Ishikawa (cell line): ENCODE measurements at regions not wholly inside any gene's neighbourhood (a gene's known extent, or its start where the extent isn't known, plus 50 kb on each side); places are given as distances from the start of the nearest gene placed in this dataset.

Source experiments
- CEBPB ChIP-seq: IDR thresholded peaks from 2 replicates; pipeline ENCODE4 v1.6.1; 2012
- CREB1 ChIP-seq: IDR thresholded peaks from 2 replicates; pipeline ENCODE4 v1.6.1; 2012; ENCODE audit warnings: low read depth
- EGR1 ChIP-seq: IDR thresholded peaks from 2 replicates; pipeline ENCODE4 v1.6.1; 2012
- EP300 ChIP-seq: IDR thresholded peaks from 2 replicates; pipeline ENCODE4 v1.6.1; 2012; ENCODE audit warnings: borderline replicate concordance
- FOXM1 ChIP-seq: IDR thresholded peaks from 2 replicates; pipeline ENCODE4 v1.6.1; 2012; ENCODE audit warnings: low read depth, borderline replicate concordance
- NFIC ChIP-seq: IDR thresholded peaks from 2 replicates; pipeline ENCODE4 v1.6.1; 2012
- RAD21 ChIP-seq: IDR thresholded peaks from 2 replicates; pipeline ENCODE4 v1.6.1; 2012; ENCODE audit warnings: low read depth
- TAF1 ChIP-seq: IDR thresholded peaks from 2 replicates; pipeline ENCODE4 v1.6.1; 2012; ENCODE audit warnings: low read depth, mild to moderate bottlenecking
- TCF12 ChIP-seq: IDR thresholded peaks from 2 replicates; pipeline ENCODE4 v1.6.1; 2012; ENCODE audit warnings: low read depth
- TEAD4 ChIP-seq: IDR thresholded peaks from 2 replicates; pipeline ENCODE4 v1.6.1; 2012
- YY1 ChIP-seq: IDR thresholded peaks from 2 replicates; pipeline ENCODE4 v1.6.1; 2012; ENCODE audit warnings: low read depth
- ZBTB7A ChIP-seq: IDR thresholded peaks from 2 replicates; pipeline ENCODE4 v1.6.1; 2012; ENCODE audit warnings: low read depth
- TF ChIP-seq, protein P1 (sequence below): IDR thresholded peaks from 2 replicates; pipeline ENCODE4 v1.6.1; 2012; ENCODE audit warnings: low read depth, mild to moderate bottlenecking
- TF ChIP-seq, protein P2 (sequence below): IDR thresholded peaks from 2 replicates; pipeline ENCODE4 v1.6.1; 2012

DNA sequence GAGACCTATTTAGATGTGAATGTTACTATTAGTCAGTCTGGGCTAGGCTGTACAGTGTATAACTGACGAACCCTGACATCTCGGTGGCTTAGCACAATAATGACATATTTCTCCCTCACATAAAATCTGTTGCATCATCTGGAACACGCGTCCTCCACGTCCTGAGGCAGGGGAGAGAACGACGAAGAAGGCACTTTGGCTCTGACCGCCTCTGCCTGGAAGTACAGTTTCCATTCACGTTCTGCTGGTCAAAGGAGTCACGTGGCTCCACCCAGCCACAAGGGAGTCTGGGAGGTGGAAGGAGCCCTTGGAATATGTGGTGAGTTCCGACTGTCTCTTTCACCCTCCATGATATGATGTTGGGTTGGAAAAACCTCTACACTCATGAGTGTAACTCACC is 55.1 kb upstream of the CD82 start:
- TF ChIP-seq EP300 (no peak), RAD21 (no peak), NFIC (no peak), FOXM1 (no peak), CEBPB (no peak), TAF1 (no peak), EGR1 (no peak), TEAD4 (no peak), TCF12 (no peak), CREB1 (no peak), YY1 (no peak), ZBTB7A (no peak)
- TF ChIP-seq, protein P1, sequence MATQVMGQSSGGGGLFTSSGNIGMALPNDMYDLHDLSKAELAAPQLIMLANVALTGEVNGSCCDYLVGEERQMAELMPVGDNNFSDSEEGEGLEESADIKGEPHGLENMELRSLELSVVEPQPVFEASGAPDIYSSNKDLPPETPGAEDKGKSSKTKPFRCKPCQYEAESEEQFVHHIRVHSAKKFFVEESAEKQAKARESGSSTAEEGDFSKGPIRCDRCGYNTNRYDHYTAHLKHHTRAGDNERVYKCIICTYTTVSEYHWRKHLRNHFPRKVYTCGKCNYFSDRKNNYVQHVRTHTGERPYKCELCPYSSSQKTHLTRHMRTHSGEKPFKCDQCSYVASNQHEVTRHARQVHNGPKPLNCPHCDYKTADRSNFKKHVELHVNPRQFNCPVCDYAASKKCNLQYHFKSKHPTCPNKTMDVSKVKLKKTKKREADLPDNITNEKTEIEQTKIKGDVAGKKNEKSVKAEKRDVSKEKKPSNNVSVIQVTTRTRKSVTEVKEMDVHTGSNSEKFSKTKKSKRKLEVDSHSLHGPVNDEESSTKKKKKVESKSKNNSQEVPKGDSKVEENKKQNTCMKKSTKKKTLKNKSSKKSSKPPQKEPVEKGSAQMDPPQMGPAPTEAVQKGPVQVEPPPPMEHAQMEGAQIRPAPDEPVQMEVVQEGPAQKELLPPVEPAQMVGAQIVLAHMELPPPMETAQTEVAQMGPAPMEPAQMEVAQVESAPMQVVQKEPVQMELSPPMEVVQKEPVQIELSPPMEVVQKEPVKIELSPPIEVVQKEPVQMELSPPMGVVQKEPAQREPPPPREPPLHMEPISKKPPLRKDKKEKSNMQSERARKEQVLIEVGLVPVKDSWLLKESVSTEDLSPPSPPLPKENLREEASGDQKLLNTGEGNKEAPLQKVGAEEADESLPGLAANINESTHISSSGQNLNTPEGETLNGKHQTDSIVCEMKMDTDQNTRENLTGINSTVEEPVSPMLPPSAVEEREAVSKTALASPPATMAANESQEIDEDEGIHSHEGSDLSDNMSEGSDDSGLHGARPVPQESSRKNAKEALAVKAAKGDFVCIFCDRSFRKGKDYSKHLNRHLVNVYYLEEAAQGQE, result no peak
- TF ChIP-seq, protein P2, sequence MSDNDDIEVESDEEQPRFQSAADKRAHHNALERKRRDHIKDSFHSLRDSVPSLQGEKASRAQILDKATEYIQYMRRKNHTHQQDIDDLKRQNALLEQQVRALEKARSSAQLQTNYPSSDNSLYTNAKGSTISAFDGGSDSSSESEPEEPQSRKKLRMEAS, result no peak
